Caco-2 (cell line): ENCODE measurements at regions not wholly inside any gene's neighbourhood (a gene's known extent, or its start where the extent isn't known, plus 50 kb on each side); places are given as distances from the start of the nearest gene placed in this dataset.

Source experiments
- BruUV-seq: library from RNA; stranded (reverse); fragments of 400-500 nt; replicated peaks from 2 replicates; lab custom pipeline; 2021; lab: Mats Ljungman, UMichigan
- CTCF ChIA-PET: fragments of 300-600 bp; sonication (Branson Sonifier 250); formaldehyde crosslinking; loops from one replicate; lab custom pipeline; 2022; ENCODE audit warnings: antibody characterized with exemption; lab: Charles Lee
- POLR2A ChIA-PET: fragments of 300-600 bp; sonication (Branson Sonifier 250); formaldehyde crosslinking; loops from one replicate; lab custom pipeline; 2022; ENCODE audit warnings: antibody characterized with exemption; lab: Charles Lee
- DNase-seq, 2 experiments: peaks; one replicate each; pipeline versions ENCODE4 v3.0.0 to v3.0.0-alpha.2; 2020 to 2022
- H3K27me3 ChIP-seq: replicated peaks from 2 replicates; pipeline ENCODE4 v1.6.0; 2011; ENCODE audit warnings: low read length; ENCODE audit not compliant: control insufficient read depth, insufficient read depth
- H3K36me3 ChIP-seq: 2 replicates; pipeline ENCODE4 v1.5.1; 2011; ENCODE audit warnings: low read length; ENCODE audit not compliant: control insufficient read depth, insufficient read depth
- H3K4me1 ChIP-seq: fragments of 250-450 bp; sonication (Bioruptor Pico); 2 replicates; pipeline ENCODE4 v1.5.1; 2020; ENCODE audit warnings: mild to moderate bottlenecking
- H3K4me3 ChIP-seq: 2 replicates; pipeline ENCODE4 v1.5.1; 2011; ENCODE audit warnings: low read depth, mild to moderate bottlenecking, control low read depth, low read length
- H3K9me3 ChIP-seq: fragments of 250-450 bp; sonication (Bioruptor Pico); 2 replicates; pipeline ENCODE4 v1.5.1; 2020; ENCODE audit warnings: mild to moderate bottlenecking, moderate library complexity
- H3K27ac Mint-ChIP-seq: one replicate; pipeline ENCODE4 v1.8.0; 2022; ENCODE audit warnings: mixed read lengths; ENCODE audit not compliant: unreplicated experiment
- H3K27me3 Mint-ChIP-seq: one replicate; pipeline ENCODE4 v1.8.0; 2022; ENCODE audit warnings: mixed read lengths; ENCODE audit not compliant: insufficient read depth, unreplicated experiment
- H3K36me3 Mint-ChIP-seq: one replicate; pipeline ENCODE4 v1.8.0; 2022; ENCODE audit warnings: mild to moderate bottlenecking, mixed read lengths; ENCODE audit not compliant: insufficient read depth, unreplicated experiment
- H3K4me1 Mint-ChIP-seq: one replicate; pipeline ENCODE4 v1.8.0; 2022; ENCODE audit warnings: low read depth, mixed read lengths; ENCODE audit not compliant: unreplicated experiment
- H3K4me3 Mint-ChIP-seq: one replicate; pipeline ENCODE4 v1.8.0; 2022; ENCODE audit warnings: mild to moderate bottlenecking, moderate library complexity, mixed read lengths; ENCODE audit not compliant: unreplicated experiment
- H3K9me3 Mint-ChIP-seq: one replicate; pipeline ENCODE4 v1.8.0; 2022; ENCODE audit warnings: mixed read lengths; ENCODE audit not compliant: unreplicated experiment
- CTCF ChIP-seq, 2 experiments: fragments of 200-600 bp in 1 of 2; IDR thresholded peaks; 1 replicate in 1 of 2; 2 replicates in 1 of 2; pipeline versions ENCODE4 v1.5.1 to v1.8.0; 2011 to 2022; ENCODE audit warnings: antibody characterized with exemption in 1 of 2, control low read depth in 1 of 2, inconsistent platforms in 1 of 2, low read depth in 1 of 2, low read length in 1 of 2, mild to moderate bottlenecking in 1 of 2, moderate library complexity in 1 of 2; ENCODE audit not compliant: insufficient read depth in 1 of 2, severe bottlenecking in 1 of 2, unreplicated experiment in 1 of 2
- intact Hi-C: fragments of 100-400 bp; cut with micrococcal nuclease; formaldehyde crosslinking; loops from one replicate; pipeline ENCODE4 v1.10.0; 2022; ENCODE audit not compliant: unreplicated experiment

GRCh38 chr13:103394618-103395017, 328.4 kb upstream of the SLC10A2 start:
- no peak for DNase-seq
- intact Hi-C loops = no loop called here
- no peak overlapping the region for H3K4me3 ChIP-seq
- peaks cover 2% of the 10 kb centered on the region for H3K9me3 ChIP-seq
- CTCF ChIA-PET = no interaction called here
- H3K36me3 ChIP-seq = no peaks in the 10 kb centered on the region
- Mint-ChIP-seq H3K27ac (no peak overlapping the region), H3K9me3 (no peaks in the 10 kb centered on the region), H3K27me3 (no peaks in the 10 kb centered on the region), H3K4me1 (no peaks in the 10 kb centered on the region), H3K4me3 (no peak overlapping the region), H3K36me3 (no peaks in the 10 kb centered on the region)
- H3K4me1 ChIP-seq = no peaks in the 10 kb centered on the region; the same call in 1 of the 2 replicates
- POLR2A ChIA-PET = no interaction called here
- no peaks in the 10 kb centered on the region for H3K27me3 ChIP-seq
- TF ChIP-seq CTCF (IDR thresholded peaks at IDR 0.05; ENCODE audit: insufficient read depth in 1 of 2, low read depth in 1 of 2, low read length in 1 of 2, severe bottlenecking in 1 of 2, unreplicated experiment in 1 of 2) = no peak
- no TSS peak for BruUV-seq

GRCh38 chr13:103391936-103392335, 325.7 kb upstream of the SLC10A2 start:
- ChIA-PET CTCF (no interaction called here), POLR2A (no interaction called here)
- Mint-ChIP-seq H3K9me3 (no peaks in the 10 kb centered on the region), H3K36me3 (no peaks in the 10 kb centered on the region), H3K4me3 (no peak overlapping the region), H3K27ac (no peak overlapping the region), H3K27me3 (no peaks in the 10 kb centered on the region), H3K4me1 (no peaks in the 10 kb centered on the region)
- Histone ChIP-seq H3K27me3 (no peaks in the 10 kb centered on the region), H3K4me1 (no peaks in the 10 kb centered on the region; the same call in 1 of the 2 replicates), H3K36me3 (no peaks in the 10 kb centered on the region), H3K4me3 (no peak overlapping the region), H3K9me3 (no peaks in the 10 kb centered on the region)
- intact Hi-C loops = no loop called here
- BruUV-seq = no TSS peak
- DNase-seq = no peak
- TF ChIP-seq CTCF (IDR thresholded peaks at IDR 0.05; ENCODE audit: insufficient read depth in 1 of 2, low read depth in 1 of 2, low read length in 1 of 2, severe bottlenecking in 1 of 2, unreplicated experiment in 1 of 2) = no peak

GRCh38 chr13:103388839-103389238, 322.6 kb upstream of the SLC10A2 start:
- no TSS peak for BruUV-seq
- POLR2A ChIA-PET = no interaction called here
- DNase-seq = no peak

More at GRCh38 chr13:103388839-103389238, 322.6 kb upstream of the SLC10A2 start:
- no peaks in the 10 kb centered on the region for H3K36me3 ChIP-seq
- no peaks in the 10 kb centered on the region for H3K27me3 ChIP-seq
- H3K4me1 ChIP-seq = no peaks in the 10 kb centered on the region
- no peaks in the 10 kb centered on the region for H3K9me3 Mint-ChIP-seq
- no peaks in the 10 kb centered on the region for H3K27me3 Mint-ChIP-seq
- H3K9me3 ChIP-seq = peaks cover 2% of the 10 kb centered on the region; the same call in 1 of the 2 replicates
- no peak overlapping the region for H3K4me3 Mint-ChIP-seq
- H3K36me3 Mint-ChIP-seq = no peaks in the 10 kb centered on the region
- CTCF ChIA-PET = no interaction called here
- intact Hi-C loops = no loop called here
- TF ChIP-seq CTCF (IDR thresholded peaks at IDR 0.05; ENCODE audit: insufficient read depth in 1 of 2, low read depth in 1 of 2, low read length in 1 of 2, severe bottlenecking in 1 of 2, unreplicated experiment in 1 of 2) = no peak
- H3K4me3 ChIP-seq = no peak overlapping the region
- H3K27ac Mint-ChIP-seq = no peak overlapping the region
- H3K4me1 Mint-ChIP-seq = no peaks in the 10 kb centered on the region
